HG03175 (cell line): ENCODE measurements at regions not wholly inside any gene's neighbourhood (a gene's known extent, or its start where the extent isn't known, plus 50 kb on each side); places are given as distances from the start of the nearest gene placed in this dataset.
"Not testable (repeated sequence)": the region's sequence is repeated elsewhere in the genome, so short reads cannot be mapped to it uniquely, and the experiment has no call there.

ENCODE experiments used
- ATAC-seq: cut with Tn5 transposase; IDR thresholded peaks from one replicate; pipeline ENCODE4 v1.9.1; 2021; ENCODE audit warnings: mild to moderate bottlenecking, moderate library complexity; ENCODE audit not compliant: unreplicated experiment

- ATAC-seq, result not testable (repeated sequence)
These were observed 1256.0 kb downstream of the STIM2 start for GRCh38 chr4:28116526-28117083.

DNA sequence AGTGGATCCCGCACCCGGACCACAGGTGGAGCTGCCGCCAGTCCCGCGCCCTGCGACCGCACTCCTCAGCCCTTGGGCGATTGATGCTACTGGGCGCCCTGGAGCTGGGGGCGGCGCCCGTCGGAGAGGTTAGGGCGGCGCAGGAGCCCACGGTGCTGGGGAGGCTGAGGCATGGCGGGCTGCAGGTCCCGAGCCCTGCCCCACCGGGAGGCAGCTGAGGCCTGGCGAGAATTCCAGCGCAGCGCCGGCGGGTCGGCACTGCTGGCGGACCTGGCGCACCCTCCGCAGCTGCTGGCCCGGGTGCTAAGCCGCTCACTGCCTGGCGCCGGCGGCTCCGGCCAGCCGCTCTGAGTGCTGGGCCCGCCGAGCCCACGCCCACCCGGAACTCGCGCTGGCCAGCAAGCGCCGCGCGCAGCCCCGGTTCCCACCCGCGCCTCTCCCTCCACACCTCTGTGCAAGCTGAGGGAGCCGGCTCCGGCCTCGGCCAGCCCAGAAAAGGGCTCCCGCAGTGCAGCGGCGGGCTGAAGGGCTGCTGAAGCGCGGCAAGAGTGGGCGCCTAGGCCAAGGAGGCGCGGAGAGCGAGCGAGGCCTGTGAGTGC is 1256.5 kb downstream of the STIM2 start:
- no peak for ATAC-seq

- ATAC-seq, result no peak
These were observed 1285.5 kb downstream of the STIM2 start for GRCh38 chr4:28146191-28146590.

- ATAC-seq, result no peak
These were observed 1287.6 kb downstream of the STIM2 start for GRCh38 chr4:28148221-28148620.

DNA sequence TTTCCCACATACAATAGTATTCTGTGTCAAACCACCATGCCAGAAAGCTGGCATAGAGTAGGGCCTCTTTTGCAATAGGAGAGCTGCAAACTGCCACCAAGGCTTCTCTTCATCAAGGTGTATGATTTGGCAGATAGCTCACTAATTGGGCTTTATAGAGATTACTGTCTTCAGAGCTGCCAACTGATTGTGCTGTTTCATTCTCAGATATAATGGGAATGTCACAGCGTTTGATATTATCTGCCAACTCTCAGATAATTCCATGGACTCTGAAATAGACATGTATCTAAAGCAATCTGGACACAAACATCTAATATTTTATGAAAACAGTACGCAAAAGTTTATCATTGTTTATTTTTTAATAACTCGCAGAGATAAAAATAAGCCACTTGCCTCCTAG is 1289.1 kb downstream of the STIM2 start:
- no peak for ATAC-seq

- no peak for ATAC-seq
These were observed 1290.7 kb downstream of the STIM2 start for GRCh38 chr4:28151314-28151713.

DNA sequence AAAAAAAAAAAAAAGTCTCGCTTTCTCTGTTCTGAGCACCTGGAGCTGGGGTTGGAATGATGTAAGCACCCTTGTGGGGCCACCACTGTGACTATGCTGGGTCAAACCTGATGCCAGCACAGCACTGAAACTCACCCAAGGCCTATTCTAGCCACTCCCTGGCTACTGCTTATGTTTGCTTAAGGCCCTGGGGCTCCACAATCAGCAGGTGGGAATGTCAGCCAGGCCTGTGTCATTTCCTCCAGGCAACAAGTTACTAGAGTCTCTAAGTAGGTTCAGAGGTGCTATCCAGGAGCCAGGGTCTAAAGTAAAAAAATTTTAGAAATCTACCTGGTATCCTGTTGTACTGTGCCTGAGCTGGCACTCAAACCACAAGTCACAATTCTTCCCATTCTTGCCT is 1306.8 kb downstream of the STIM2 start:
- no peak for ATAC-seq

DNA sequence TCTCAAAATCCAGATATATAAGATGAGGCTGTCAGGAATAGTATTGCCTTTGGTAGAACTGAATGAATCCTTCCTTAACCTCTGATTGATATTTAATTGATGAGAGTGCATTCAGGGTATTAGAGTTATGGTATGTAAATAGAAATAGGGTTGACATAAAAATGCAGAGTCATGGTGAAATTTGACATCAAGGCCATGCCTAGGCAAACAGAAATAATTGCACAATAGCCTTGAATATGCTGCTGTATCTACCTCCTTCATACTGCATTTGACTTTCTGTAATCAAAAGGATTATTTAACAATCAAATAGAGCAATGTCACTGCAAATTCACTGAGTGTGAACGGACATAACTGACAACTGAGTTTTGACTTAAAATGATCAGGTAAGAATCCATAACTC is 1316.3 kb downstream of the STIM2 start:
- no peak for ATAC-seq

- ATAC-seq, result no peak
These were observed 1317.0 kb downstream of the STIM2 start for GRCh38 chr4:28177641-28178040.

DNA sequence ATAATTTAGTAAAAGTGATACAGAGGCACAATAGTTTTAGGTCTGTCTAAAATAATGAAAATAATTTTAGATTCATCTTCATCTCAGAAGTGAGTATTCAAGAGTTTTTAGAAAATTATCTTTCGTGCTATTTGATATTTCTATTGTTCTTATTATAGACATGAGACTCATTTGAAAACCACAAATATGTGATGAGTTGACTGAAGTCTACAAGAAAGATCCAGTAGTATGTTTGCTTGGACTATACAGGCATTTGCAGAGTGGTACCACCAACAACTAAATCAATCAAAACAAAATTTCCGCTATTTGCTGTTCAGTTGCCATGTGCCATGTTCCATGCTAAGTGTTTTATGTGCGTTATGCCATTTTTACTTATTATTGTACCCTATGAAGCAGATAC is 1318.5 kb downstream of the STIM2 start:
- no peak for ATAC-seq

- ATAC-seq, result no peak
These were observed 1348.8 kb downstream of the STIM2 start for GRCh38 chr4:28209371-28209924.

GRCh38 chr4:28211676-28212470 is 1351.2 kb downstream of the STIM2 start:
- no peak for ATAC-seq

DNA sequence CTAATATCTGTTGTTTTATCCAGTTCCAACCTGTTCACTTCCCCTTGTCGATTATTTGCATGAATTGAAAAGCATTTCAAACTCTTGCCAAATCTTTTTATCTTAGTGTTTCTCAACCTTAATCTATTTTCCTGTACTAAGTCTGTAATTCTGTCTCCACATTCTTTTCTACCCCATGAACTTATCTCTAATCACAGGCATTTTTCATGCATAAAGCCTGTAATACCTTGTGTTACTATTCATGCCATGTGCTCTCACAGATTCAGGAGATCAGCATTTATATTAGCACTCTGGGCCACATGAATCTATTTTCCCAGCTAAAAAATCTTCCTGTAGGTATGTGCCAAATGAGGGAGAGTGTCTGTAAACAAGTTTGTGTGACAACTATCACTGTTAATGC is 1360.9 kb downstream of the STIM2 start:
- ATAC-seq, result no peak

DNA sequence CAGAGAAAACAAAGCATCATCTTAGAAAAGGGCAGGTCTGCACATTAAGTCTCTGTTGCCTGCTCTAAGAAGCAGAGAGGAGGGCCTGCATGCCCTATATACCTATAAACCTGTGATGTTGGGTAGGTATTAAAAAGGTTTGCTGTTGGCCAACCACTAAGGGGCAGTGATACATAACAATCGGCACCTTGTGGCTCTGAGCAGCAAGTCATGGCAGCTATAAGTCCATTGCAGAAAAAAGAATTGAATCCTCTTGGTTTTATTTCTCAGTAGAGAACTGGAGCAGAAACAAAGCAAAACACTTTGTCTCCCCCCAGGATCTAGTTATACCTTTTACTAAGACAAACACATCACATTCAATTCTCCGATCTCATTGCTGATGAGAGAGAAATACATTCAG is 1364.4 kb downstream of the STIM2 start:
- ATAC-seq, result no peak

GRCh38 chr4:28225689-28226353 is 1365.2 kb downstream of the STIM2 start:
- no peak for ATAC-seq

GRCh38 chr4:28226962-28227361 is 1366.3 kb downstream of the STIM2 start:
- ATAC-seq, result no peak

DNA sequence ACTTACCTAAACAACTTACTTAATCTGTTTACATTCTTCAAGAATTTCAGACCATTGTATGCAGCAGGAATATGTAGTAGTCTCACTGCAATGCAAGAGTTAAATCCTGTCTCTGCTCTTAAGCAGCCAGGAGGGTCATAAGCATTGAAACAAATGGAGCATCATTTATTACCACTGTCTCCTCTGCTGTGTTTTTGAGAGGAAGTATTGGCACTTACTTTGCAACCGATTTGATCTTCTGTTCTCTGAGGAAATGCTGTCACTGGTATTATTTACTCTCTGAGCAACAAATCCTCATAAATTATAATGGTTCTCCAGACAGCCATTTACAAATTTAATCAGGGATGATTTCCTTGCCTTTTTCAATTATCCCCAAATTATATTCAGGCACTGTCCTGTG is 1367.1 kb downstream of the STIM2 start:
- no peak for ATAC-seq

- no peak for ATAC-seq
These were observed 1368.2 kb downstream of the STIM2 start for GRCh38 chr4:28228561-28229491.

DNA sequence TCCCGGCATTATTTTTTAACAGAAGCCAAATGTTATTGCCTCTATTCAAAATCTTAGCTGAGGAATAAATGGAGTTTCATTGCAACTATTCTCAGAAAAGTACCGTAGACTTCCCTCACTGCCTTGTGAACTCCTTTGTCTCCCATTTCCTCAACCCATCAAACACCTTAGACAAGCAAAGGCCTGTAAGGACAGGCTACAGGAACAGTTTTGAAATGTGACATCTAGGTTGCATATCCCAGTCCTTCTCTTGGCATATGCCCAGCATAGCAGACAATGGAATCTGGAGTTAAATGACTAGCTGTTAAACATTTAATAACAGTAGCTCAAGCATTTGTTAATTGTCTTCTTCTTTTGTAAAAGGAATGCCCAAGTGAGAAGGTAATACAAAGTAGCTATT is 1371.7 kb downstream of the STIM2 start:
- no peak for ATAC-seq

DNA sequence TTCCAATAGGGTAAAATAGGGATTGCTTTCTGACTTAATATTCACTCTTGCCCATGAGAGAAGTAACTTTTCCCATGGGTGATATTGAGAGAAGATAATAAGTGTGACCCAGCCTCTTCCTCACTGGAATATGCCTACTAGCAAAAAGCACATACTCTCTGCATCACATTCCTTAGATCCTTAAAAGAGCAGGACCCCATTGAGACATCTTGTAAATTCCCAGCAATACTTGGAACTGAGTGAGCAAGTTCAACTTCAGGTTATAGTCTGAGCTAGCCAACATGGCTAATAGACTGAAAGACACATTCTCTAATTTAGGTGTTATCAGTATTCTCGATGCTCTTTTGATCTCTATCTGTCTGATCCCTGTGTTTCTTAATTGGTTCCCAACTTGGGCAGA is 1372.3 kb downstream of the STIM2 start:
- no peak for ATAC-seq
